ENCODE measurements at regions not wholly inside any gene's neighbourhood (a gene's known extent, or its start where the extent isn't known, plus 50 kb on each side); places are given as distances from the start of the nearest gene placed in this dataset.
"Not testable (repeated sequence)": the region's sequence is repeated elsewhere in the genome, so short reads cannot be mapped to it uniquely, and the experiment has no call there.

DNA sequence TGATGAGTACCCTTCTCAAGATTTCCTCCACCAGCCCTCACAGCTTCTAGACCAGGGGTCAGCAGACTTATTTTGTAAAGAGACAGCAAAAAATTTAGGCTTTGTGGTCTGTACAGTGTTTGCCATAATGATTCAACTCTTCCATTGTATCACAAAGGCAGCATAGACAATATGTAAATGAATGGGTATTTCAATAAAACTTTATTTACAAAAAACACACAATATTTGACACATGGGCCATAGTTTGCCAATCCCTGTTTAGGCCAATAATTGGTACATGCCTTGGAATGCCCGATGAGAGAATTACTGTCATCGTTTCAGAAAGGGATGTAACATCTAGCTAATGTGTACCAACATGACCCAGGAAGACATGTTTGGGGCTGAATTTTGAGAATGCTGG is 178.9 kb upstream of the GALNT2 start:
- no peak for DNase-seq

DNA sequence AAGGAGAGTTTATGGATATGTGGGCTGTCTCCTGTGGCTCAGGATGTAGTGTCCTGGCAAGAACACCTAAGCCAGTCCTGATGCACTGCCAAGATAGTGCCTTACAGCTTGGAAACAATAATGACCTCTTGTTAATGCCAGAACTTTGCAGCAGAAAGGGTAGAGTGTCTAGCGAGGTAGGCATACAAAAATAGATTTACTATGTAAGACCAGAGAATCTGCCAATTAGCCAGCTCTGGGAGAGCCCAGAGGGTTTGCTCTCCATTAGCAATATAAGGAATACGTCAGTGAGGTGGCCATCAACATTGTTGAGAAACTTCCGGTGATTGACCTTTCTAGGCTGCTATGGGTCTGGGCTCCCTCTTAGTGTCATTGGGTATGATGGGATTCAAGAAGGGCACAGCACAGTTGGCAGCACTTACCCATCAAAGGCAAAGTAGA is 178.5 kb upstream of the GALNT2 start:
- DNase-seq: no peak

- DNase-seq: no peak
Observed at GRCh38 chr1:229889031-229889517, 178.0 kb upstream of the GALNT2 start.

GRCh38 chr1:229891227-229891626 is 175.8 kb upstream of the GALNT2 start:
- no peak for DNase-seq

DNA sequence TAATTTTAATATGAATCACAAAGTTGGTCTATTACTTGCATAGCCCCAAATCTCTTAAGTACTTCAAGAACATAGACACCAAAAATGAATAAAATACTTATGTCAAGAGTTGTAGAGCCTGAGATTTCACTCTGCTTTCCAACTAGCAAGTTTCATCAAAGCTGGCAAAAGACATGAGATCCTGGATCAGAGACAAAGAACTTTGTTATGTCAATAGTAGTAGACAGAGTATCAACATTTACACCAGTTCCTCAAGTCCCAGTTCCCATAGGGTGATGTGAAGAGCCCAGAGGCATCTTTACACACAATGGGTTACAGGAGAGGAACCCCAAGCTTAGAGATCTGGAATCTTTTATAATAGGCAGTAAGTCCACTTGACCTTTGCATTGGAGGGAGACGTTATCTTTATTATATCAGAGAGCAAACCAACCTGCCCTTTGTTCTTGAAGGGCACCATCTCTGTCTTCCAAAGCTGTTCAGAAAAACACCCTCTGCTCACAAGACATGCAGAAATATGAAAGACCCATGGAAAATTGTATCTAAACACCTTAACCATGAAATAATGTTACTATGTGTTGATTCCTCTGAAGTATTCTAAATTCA is 174.4 kb upstream of the GALNT2 start:
- DNase-seq: no peak

- no peak for DNase-seq
Observed at GRCh38 chr1:229893762-229894444, 173.1 kb upstream of the GALNT2 start.

GRCh38 chr1:229894532-229894931 is 172.5 kb upstream of the GALNT2 start:
- no peak for DNase-seq

- no peak for DNase-seq
Observed at GRCh38 chr1:229895605-229896004, 171.4 kb upstream of the GALNT2 start.

DNA sequence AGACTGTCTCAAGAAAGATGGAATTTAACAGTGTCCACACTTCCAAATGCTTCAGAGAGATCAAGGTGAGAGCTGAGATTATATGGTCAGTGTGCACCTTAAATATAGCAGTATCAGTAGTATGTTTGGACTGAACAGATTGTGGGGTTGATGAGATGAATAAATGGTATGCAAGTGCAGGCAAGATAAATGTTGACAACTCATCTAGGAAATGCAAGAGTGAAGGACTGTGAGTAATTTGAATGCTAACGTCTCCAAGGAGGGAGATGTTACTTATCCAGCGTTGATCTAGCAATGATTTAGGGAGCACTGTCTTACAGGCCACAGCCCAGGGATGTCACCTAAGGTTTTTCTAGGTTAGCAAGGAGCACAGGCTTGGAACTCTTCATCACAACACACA is 170.7 kb upstream of the GALNT2 start:
- no peak for DNase-seq

GRCh38 chr1:229896861-229897260 is 170.2 kb upstream of the GALNT2 start:
- DNase-seq: no peak

- DNase-seq: no peak
Observed at GRCh38 chr1:229897501-229897900, 169.5 kb upstream of the GALNT2 start.

DNA sequence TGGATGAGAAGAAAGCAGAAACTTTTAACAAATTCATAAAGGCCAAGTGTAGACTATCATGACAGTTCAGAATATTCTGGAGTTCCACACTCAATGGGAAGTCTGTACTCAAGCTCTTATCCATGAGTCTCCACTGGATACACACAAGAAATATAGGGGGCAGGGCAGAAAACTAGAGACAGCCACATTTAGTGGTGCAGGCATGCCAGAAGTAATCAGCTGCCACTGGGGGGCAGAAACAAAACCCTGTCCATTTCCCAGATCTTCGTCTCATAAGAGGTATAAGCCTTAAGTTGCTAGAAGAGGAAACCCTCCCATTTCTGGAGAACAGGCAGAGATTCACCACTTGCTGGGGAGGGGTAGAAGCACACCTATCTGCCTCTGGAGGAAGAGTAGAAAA is 166.8 kb upstream of the GALNT2 start:
- DNase-seq: no peak

GRCh38 chr1:229905031-229905545 is 161.9 kb upstream of the GALNT2 start:
- DNase-seq: no peak

DNA sequence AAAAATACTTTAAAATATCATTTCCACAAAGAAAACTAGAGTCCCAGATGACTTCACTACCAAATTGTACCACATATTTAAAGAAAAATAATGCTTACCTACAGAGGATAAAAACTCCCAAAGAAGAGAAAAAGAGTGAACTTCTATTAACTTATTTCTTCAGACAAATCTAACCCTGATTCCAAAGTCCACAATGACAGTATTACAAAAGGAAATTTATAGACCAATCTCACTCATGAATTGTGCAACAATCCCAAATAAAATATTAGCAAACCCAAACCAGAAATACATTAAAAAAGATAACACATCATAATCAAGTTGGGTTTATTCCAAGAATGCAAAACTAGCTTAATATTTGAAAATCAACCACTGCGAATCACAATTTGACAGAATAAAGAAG is 161.4 kb upstream of the GALNT2 start:
- DNase-seq: no peak

- no peak for DNase-seq
Observed at GRCh38 chr1:229907884-229908638, 159.0 kb upstream of the GALNT2 start.

DNA sequence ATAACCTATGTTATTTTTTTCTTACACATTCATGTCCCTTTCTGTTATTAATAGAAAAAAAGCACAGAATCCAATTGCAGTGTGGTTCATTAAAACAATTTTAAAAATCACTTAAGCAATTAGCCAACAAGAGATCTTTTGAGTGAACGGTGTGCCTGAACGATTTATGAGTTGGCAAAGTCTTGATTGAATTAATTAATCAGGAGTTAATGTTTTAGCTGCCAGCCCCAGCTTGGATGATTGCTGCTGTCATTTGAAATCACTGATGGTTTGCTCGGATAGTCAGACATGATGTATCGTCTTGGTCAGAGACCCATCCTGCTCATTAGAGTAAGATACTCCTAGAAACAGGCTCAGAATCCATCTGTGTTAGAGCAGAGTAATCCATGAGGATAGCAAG is 158.3 kb upstream of the GALNT2 start:
- DNase-seq: no peak

DNA sequence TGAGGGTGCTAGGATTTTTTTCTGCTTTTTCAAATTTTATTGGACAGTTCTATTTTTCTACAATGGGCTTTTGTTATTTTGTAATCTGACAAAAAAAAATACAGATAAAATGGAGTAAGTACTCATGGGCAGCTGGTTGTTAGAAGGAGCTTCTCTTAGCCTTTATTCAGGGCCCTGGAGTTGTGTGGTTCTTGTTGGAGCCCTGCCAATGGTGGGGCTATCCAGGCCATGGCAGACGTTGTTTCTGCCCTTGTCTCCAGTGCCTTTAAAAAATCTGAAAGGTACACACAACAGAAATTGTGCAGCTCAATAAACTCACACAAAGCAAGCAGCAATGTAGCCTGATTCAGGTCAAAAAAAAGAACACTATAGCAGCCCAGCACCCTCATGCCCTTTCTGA is 153.5 kb upstream of the GALNT2 start:
- DNase-seq: no peak

DNA sequence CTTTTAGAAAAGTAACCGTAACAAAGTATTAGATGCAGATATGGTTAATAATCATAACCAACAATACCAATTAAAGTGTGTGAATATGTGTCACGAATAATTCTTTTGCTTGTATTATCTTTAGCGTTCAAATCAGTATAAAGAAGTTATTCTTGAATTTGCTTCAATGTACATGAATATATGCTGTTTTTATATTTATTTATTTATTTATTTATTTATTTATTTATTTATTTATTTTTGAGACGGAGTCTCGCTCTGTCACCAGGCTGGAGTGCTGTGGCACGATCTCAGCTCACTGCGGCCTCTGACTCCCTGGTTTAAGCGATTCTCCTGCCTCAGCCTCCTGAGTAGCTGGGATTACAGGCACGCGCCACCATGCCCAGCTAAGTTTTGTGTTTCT is 147.6 kb upstream of the GALNT2 start:
- not testable (repeated sequence) for DNase-seq

DNA sequence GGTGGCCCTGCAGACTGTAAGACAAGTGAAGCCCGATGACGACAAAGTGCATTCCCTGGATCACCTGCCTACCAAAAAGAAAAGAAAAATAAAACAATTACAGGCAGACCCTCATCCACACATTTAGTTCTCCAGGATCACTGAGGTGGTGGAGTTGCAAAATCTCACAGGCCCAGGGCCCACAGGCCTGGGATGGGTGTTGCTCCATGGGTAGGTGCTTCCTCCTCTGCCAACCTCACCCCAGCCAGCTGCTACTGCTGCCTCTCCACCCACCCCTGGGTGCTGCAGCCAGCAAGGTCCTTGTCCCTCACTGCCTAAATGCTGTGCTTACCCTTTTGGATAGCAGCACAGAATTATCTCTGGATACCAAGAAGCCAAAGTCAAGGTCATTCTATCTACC is 146.4 kb upstream of the GALNT2 start:
- no peak for DNase-seq

GRCh38 chr1:229922249-229922648 is 144.8 kb upstream of the GALNT2 start:
- DNase-seq: no peak

DNA sequence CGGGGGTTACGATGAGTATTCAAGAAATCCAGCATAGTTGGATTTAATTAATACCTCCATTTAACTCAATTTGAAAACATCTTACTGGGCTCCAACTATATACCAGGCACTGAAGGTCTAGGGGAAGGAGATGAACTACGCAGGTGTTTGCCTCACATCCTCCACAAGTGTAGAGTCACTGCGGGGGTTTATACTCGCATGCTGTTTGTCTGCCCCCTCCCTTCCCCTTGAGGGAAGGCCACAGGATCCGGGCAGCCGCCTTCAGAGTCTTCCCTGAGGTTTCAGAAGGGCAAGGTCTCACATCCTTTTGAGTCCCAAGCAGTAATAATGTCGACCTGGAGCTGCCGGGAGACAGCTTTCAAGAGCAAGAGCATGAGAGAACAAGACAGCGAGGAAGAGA is 142.4 kb upstream of the GALNT2 start:
- no peak for DNase-seq

DNA sequence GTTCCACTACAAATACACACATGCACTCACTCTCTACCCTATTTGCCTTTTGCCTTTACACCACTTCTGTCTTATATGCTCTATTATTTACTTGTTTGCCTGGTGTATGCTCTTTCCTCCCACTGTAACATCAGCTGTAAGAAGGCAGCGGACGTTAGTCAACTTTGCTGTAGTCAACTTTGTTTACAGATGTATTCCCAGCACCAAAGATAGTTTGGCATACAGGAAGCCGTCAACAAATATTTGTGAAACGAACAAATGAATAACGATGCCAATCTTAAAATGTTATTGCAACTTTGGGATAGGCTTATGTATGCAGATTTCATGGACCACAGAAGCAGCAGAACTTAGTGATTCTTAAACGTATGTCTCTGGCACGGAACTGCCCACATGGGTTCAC is 138.3 kb upstream of the GALNT2 start:
- no peak for DNase-seq

GRCh38 chr1:229931751-229932150 is 135.3 kb upstream of the GALNT2 start:
- not testable (repeated sequence) for DNase-seq

GRCh38 chr1:229935157-229935556 is 131.9 kb upstream of the GALNT2 start:
- DNase-seq: not testable (repeated sequence)

Measured in NCI-H226 (cell line).